ENCODE measurements at regions not wholly inside any gene's neighbourhood (a gene's known extent, or its start where the extent isn't known, plus 50 kb on each side); places are given as distances from the start of the nearest gene placed in this dataset.

GRCh38 chr10:64037071-64037661 is 516.0 kb downstream of the REEP3 start:
- no peak for TF ChIP-seq CTCF (IDR thresholded peaks at IDR 0.05)
- no peak for TF ChIP-seq POLR2A (IDR thresholded peaks at IDR 0.05)
